LHCN-M2 (cell line): ENCODE measurements at regions not wholly inside any gene's neighbourhood (a gene's known extent, or its start where the extent isn't known, plus 50 kb on each side); places are given as distances from the start of the nearest gene placed in this dataset.

Experiments used
- DNase-seq: peaks from one replicate; pipeline ENCODE4 v3.0.0-alpha.2; 2012; ENCODE audit warnings: low read depth

DNA sequence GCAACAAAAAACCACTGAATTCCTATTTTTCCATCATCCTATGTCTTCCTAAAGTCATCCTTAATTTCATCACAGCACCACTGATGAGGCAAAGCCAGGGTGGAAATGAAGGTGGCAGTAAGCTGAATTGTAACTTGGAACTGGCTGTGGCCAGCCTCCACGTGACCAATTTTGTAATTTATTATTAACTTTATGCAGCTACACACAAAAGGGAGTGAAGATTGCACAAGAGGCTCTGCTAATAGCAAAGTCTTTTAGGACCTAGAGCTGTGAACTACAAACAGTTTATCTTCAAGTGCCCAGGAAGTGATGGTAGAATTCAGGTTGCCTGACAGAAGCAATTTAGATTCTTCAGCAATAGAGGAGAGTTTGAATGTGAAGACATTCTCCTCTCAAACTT lies 176.4 kb downstream of the CCDC71L start:
- DNase-seq: peak; percentile 18

DNA sequence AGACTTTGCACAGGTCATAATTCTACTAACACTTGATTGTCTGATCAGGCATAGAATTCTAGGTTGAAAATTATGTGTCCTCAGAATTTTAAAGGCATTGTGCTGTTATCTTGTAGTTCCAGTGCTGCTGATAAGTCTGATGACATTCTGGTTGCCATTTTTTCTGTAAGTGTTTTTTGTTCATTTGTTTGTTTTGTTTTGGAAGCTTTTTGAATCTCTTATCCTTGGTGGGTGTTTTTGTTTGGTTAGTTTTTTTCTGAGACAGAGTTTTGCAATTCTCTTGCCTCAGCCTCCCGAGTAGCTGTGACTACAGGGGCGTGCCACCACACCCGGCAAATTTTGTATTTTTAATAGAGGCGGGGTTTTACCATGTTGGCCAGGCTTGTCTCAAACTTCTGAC lies 178.9 kb downstream of the CCDC71L start:
- DNase-seq: no peak

DNA sequence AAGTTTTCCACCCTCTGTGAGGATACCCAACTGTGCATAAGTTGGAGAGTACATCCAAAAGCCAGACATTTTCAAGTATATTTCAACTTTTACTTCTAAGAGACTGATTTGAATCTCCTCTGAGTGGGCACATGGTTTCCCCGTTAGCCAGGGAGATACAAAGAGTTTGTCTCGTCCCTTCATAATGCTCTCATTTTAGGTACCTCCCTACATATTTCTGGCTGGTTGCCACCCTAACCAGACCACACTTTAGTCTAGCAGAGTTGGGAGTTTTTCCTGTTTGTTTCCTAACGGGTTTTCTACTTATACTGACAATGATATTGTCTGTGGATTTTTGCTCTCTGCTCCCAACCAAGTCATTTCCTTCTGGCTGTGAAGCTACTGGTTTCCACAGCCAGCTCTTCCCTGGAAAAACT lies 180.3 kb downstream of the CCDC71L start:
- DNase-seq: no peak

DNA sequence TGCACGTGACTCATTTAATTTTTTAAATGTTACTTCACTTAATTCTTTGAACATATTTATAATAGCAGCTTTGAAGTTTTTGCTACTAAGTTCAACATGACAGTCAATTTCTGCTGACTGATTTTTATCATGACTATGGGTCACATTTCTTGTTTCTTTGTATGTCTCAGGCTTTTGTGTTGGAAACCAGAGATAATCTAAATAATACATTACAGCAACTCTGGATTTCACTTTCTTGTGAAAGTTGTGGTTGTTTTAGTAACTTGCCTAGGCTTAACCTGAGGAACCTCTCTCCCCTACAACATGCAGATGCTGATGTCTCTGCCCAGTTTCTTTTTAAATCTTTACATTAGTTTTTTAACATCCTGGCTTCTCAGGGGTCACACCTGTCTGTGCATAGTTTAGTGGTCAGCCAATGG lies 180.8 kb downstream of the CCDC71L start:
- no peak for DNase-seq

DNA sequence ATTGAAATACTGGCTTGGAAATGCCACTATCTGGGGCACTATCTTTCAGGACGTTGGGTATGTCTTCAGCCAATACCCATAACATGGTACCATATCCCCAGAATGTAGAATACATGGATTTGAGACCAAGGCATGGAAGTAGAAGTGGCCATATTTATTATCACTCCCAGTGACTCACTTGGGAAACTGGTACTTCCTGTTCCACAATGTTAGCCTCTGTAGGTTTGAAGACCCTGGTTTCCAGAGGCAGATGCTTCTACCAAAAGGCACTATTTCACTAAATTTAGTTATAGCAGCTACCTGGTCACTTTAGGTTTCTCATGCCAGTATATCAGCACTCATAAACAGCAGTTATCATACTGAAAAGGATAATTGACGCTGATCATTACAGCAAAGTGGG lies 184.2 kb downstream of the CCDC71L start:
- no peak for DNase-seq

DNA sequence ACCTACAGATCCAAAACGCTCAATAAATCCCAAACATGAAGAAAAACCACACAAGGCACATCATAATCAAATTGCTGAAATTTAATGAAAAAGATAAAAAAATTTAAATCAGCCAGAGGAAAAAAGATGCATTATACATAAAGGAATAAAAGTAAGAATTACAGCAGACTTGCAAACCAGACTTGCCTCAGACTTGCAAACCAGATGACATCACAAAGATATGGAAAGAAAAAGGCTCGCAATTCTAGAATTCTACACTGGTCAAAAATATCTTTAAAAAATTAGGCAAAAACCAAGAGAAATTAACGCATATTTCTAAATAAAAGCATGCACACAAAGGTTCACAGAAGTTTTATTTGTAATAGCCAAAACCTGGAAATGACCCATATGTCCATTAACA lies 188.0 kb upstream of the NAMPT start:
- no peak for DNase-seq

DNA sequence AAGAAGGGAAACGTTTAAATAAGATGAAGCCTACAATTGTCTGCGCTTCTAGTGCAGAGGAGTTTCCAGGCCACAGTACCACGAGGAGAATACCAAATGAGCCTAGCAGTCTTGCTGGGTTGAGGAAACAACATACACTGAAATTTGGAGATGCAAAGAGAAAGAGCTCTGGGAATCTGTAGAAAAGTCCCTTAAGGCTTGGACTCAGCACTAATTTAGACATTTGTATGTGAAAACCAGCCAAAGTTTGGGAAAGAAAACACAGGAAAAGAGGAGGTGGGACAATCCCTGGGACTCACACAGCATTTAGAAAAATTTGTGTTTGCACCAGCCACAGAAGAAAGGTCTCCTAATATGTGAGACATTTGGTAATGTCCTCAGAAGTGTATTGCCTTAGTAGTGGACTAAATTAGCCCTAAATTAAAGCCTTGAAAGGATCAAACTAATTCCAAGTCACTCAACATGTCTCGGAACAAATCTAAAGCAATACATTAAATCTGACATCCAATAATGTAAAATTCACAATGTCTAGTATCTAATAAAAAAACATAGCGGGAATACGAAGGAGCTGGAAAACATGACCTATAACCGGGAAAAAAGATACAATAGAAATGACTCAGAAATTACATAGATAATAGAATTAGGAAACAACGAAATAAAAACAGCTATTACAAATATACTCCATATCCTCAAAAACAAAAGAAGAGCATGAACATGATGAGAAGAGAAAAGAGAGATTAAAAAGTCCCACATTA lies 187.1 kb upstream of the NAMPT start:
- no peak for DNase-seq

DNA sequence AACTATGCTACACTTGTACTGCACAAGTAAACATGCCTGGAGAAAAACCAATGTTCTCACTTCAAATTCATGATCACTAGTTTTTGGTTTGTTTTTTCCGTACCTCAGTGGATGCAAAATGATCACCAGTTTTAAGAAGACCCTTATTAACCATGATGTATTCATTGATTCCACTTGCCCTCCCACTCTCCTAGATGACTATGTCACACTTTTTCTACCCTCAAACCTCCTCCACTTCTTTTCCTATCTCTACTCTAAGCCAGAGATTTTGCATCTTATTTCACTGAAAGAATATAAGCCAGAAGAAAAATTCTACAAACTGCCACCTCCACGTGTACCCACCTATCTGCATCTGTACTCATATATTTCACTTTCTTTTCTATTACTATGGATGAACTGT lies 186.2 kb upstream of the NAMPT start:
- no peak for DNase-seq

DNA sequence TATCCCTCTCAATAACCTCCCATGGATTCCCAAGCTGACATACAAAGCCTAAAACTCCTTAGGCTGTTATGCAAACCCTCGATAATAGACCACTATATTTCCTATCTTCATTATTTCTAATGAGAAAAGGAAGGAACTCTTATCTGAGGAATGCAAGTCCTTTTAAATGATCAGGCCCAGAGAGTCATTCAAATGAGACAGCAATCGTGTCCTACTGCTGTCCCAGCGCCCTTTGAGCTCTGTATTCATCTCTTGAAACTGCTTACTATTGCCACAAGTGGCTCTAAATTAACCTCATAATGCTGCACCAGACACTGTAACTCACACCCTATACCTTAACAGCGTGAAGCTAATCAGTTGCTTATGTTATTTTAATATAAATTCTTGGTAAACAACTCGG lies 182.1 kb upstream of the NAMPT start:
- DNase-seq: no peak

DNA sequence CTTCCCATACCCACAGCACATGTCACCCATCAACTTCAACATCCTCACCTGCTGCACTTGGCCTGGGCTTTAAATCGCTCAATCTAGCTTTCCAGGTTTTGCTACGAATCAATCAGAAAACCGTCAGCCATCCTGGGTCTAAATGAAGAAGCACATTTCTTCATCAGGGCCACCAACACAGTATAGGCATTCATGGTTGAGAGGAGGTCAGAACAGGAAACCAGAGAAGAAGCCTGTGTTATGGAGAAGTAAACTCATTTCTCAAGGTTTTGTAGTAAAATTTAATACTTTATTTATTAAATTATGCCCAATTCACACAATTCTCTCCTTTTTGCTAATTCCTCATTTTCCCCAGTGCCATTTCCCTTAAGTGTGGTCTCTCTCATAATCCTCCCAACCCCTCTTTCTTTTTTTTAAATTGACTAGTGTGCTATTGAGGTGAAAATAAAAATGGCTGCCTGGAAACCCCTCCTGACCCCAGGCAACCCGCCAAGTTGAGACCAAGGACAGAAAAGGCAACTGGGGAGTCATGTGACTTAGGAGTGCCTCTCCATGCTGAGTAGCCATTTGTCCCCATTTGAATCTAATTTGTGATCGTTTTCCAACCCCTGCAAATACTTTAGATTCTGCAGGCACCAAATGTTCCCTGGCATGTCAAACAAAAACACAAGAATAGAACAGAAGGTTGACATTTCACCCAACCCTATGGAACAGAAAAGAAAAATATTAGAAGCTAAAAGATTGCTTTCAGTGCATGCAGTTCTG lies 181.1 kb upstream of the NAMPT start:
- no peak for DNase-seq

DNA sequence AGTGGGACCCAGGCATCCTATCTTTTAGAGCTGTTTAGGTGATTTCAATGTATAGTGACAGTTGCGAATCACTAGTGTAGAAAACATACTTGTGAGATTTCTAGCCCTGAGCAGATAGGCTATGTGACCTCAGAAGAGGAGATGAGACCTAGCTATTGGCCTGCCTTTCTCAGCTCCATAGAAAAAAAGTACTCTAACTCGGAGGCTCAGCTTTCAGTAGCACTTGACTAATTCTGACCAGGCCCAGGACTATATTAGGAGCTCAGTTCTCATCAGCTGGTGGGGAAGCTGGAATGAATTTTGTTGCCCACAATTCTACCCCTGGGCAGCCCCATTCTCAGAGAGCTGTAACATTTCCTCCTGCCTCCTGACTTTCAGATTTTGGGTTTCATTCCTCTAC lies 179.9 kb upstream of the NAMPT start:
- DNase-seq: no peak

DNA sequence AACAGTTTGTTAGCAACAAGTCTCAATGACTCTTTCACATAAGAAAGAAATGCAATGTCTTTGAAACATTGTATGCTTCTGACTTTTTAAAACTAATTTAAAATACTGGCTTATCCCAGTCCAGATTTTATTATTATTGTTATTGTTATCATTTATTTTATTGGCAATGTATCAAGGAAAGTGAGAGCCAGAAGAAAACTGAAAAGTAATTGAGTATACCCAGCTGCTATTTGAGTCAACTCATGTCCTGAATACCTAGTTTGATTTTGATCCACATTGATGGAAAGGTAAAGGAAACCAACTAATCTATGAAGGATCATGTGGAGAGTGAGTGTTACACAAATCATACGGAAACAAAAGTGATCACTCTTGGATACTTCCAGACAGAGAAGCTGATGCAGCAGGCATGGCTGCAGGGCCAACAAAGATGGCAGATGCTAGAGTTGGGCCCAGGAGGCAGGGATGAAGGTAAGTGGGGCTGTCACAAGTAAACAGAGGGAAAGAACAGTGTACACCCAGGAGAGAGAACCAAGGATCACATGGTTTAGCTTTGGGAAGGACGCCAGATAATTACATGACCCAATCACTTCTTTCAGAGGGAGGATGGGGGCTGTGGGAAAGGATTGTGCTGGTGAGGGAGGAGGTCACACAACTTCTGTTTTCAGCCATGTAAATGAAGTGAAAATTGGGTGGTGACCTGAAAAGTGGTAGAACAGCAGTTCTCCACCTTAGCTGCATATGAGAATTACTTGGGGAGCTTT lies 179.2 kb upstream of the NAMPT start:
- DNase-seq: no peak

DNA sequence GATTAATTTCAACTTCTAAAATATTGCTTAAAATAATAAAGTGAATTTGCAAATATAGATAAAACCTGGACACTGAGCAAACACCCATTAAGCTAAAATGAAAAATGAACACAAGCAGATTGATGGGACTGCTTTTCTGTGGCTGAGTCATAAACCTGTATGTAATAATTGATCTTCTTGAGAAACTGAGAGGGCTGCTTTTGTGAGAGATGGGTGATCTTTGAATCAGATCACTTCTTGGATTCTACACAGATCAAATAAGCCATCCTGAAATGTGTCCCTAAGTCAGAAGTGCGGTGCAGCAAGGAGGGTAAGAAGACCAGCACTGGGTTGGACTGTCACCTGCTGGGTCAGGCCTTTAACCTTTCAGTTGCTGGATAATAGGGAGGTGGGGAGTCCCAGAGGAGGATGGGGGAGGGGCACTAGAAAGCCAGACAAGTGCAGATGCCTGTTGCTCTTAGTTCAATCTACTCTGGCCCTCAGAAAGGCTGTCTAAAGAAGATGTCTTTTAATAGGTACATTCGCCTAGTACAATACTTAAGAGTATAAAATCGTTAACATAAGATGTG lies 178.2 kb upstream of the NAMPT start:
- DNase-seq: no peak

DNA sequence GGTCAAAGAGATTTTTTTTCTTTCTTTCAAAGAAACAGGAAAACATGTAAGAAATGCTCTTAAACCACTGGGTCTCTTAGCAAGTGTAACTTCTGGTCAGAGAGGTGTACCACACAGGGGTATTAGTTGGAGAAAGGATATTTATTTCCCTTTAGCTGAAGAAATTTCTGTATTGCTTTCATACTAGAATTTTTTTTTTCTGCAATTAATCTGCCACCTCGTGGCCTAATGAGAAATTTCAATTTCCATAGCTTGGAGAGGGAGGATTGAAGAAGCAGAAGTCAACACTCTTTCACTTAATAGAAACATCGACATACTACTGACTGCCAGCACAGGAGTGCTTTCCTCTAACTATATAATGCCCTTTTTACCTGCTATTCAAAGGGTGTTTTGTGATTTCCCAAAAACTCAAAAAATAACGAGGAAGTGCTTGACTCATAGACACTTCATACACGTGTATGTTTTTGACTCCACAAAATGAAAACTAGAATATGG lies 177.6 kb upstream of the NAMPT start:
- DNase-seq: peak; percentile 53

DNA sequence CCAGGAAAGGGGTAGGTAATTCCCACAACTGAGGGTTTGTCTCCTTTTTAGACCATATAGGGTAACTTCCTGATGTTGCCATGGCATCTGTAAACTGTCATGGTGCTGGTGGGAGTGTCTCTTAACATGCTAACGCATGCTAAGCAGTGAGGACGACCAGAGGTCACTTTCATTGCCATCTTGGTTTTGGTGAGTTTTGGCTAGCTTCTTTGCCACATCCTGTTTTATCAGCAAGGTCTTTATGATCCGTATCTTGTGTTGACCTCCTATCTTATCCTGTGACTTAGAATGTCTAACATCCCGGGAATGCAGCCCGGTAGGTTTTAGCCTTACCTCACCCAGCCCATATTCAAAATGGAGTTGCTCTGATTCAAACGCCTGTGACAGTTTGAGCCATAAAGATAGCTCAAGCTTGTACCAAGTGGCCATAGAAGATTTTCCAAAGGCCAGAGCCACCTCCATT lies 176.0 kb upstream of the NAMPT start:
- no peak for DNase-seq

DNA sequence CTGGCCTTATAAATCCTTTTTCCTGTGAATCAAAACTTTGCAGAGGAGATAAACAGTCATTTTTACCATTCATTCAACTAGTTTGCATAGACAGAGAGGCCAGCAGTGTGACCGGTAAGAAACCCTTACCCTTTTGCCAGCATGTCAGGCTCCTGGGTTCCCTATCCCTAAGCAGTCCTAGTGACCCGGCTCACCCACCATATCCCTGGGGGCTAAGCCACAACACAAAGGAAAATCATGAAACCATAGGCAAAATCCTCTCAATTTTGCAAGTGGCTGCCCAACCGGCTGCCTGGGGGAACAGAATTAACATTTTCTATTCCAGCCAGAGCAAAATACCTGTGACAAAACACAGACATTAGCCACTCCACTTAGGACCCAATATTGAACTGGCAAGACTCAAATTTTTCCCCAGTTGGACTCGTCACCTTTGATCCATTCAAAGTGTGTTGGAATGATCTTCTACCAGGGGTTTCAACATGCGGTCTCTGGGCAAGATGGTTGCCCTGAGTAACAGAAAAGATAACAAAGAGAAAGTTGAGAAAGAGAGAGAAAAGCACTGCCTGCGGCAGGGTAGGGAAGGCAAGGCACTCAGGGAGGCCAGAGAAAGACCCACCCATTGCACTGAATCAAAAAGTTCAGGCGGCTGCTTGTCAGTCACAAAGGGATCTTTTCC lies 174.8 kb upstream of the NAMPT start:
- DNase-seq: no peak

DNA sequence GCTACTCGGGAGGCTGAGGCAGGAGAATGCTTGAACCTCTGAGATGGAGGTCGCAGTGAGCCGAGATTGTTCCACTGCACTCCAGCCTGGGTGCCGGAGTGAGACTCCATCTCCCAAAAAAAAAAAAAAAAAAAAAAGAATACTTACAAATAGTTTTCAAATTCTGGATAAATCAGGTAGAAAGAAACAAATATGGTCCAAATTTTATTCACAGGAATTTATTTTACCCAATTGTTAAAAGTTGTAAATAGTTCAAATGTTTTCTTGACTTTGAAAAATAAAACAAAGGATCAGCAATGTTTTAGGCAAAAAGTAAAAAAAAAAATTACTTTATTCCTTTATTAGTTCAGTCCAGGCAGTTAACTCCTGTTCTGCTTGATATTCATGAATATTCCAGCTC lies 172.9 kb upstream of the NAMPT start:
- DNase-seq: no peak

DNA sequence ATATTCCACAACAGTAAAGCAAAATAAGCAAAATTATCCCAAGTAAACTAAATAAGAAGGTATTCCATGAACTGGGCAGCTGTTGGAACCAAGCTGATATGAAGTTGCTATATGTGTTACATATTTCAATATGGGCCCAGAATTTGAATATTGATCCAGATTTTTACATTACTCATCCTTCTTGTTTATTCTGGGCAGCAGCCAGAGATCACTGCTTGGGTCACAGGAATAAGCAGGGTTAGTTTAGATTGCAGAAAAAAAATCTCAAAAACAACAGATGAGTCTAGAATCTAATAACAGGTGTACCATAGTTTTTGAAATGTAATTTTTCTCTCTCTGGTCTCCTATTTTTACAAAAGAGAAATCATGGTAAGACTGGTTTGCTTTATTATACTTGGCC lies 171.5 kb upstream of the NAMPT start:
- no peak for DNase-seq

DNA sequence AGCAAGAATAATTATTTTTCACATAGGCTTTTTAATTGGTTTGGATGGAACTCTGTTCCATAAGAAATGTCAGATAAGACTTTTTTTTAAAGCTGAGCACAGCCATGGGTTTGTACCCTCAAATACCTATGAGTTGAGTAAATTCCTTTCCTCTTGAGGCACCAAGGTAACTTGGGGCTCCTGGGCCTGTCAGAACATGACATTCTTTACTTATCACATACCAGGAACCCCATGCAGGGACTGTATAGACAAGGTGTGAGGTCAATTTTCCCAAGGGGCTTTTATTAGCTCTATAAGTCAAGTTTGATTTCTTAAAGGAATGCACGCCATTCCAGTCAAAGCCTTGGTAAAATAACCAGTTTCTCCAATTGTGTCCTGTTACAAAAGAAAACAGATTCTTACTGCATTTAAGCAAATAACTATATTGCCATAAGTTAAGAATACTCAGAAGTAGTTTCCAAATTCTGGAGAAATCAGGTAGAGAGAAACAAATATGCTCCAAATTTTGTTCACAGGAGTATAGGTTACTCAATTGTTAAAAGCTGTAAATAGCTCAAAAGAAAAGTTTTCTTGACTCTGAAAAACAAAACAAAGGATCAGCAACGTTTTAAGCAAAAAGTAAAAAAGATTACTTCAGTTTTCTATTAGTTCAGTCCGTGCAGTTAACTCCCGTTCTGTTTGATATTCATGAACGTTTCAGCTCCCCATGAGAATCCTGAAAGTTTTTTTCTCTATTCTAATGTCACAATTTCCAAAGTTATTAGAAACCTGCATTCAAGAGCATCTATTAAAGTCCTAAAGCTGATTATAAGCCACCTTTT lies 167.5 kb upstream of the NAMPT start:
- DNase-seq: no peak

DNA sequence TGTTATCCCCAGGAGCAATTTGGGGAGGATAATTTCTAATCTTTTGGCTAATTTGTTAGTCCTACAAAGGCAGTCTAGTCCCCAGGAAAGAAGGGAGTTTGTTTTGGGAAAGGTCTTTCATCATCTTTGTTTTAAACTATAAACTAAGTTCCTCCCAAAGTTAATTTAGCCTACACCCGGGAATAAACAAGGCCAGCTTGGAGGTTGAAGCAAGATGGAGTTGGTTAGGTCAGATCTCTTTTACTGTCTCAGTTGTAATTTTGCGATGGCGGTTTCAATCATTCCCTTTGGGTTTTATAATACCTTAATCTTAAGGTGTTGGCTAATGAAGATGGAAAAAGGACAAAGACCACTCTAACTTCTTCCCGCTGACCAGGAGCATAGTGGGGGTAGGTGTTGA lies 166.4 kb upstream of the NAMPT start:
- DNase-seq: no peak
